Activated naive CD4-positive, alpha-beta T cell treated with anti-CD3 and anti-CD28 coated beads, Interleukin-2, amount 50 U/mL, for 72 hours (primary cell): ENCODE measurements at regions not wholly inside any gene's neighbourhood (a gene's known extent, or its start where the extent isn't known, plus 50 kb on each side); places are given as distances from the start of the nearest gene placed in this dataset.

ENCODE experiments used
- ATAC-seq, 2 donors: fragments of 150-1000 bp; cut with Tn5 transposase; 2 replicates each; pipeline ENCODE4 v1.10.0; 2021; ENCODE audit warnings: mild to moderate bottlenecking in 2 of 2, moderate library complexity in 2 of 2
- DNase-seq, 2 donors: peaks; one replicate each; pipeline ENCODE4 v3.0.0; 2021 to 2022; ENCODE audit warnings: low spot score in 2 of 2
- H3K27ac Mint-ChIP-seq, 2 donors: one replicate each; pipeline ENCODE4 v1.8.0; 2022; ENCODE audit warnings: mild to moderate bottlenecking in 2 of 2, mixed read lengths in 2 of 2
- H3K36me3 Mint-ChIP-seq, 2 donors: one replicate each; pipeline ENCODE4 v1.8.0; 2022; ENCODE audit warnings: mixed read lengths in 2 of 2
- H3K9me3 Mint-ChIP-seq, 2 donors: one replicate each; pipeline ENCODE4 v1.8.0; 2022; ENCODE audit warnings: mixed read lengths in 2 of 2

DNA sequence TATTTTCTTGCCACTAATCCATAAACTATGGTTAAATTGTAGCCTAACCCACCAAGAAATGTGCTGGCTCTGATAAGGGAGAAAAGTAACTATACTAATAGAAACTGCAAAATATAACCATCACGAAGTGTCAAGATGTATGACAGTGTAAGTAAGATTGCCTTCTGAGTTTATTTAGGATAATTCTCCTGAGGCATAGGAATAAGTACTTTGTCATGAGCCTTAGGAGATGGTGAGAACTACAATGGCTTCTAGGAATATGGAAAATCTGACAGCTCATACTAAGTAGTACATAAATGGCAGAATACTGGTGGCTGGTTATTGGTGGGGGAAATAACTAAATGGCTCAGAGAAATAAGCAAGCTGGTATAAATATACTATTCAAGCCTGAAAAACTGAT lies 543.9 kb downstream of the PRR16 start:
- no peak for ATAC-seq
- H3K36me3 Mint-ChIP-seq: no peaks in the 10 kb centered on the region
- H3K27ac Mint-ChIP-seq: no peak overlapping the region

DNA sequence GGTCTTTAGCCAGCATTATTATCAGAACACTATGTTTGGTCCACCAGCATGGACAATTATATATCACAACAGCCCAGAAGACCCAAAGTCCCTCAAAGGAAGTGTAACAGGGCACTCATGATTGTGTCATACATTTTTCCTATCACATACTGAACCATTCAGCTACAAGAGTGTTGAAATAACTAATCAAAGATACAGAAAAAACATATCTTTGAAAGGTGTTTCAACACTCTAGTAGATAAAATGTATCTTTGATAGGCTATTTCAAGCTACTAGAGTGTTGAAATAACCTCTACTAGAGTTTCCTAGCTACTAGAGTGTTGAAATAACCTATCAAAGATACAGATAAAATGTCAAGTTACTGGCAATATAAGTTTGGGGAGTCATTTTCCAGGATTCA lies 545.0 kb downstream of the PRR16 start:
- ATAC-seq: no peak
- Mint-ChIP-seq H3K27ac (no peak overlapping the region), H3K9me3 (peaks cover 4 to 6% of the 10 kb centered on the region in 2 donors), H3K36me3 (no peaks in the 10 kb centered on the region)
- no peak for DNase-seq

More for the DNA sequence above, 543.9 kb downstream of the PRR16 start:
- no peak for DNase-seq
- H3K9me3 Mint-ChIP-seq: peaks cover 4 to 9% of the 10 kb centered on the region in 2 donors

DNA sequence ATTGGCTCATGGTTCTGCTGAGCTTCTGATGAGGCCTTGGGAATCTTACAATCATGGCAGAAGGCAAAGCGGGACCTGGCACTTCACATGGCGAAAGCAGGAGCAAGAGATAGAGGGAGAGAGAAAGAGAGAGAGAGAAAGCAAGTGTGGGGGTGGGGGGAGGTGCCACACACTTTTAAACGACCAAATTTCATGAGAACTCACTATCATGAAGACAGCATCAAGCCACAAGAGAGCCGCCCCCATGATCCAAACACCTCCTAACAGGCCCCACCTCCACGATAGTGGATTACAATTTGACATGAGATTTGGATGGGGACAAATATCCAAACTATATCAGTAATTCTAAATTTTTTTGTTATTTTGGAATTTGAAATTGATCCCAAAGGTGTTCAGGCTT lies 553.9 kb downstream of the PRR16 start:
- peaks cover 0 to 4% of the 10 kb centered on the region in 2 donors for H3K36me3 Mint-ChIP-seq
- DNase-seq (no peak), ATAC-seq (no peak)
- peaks cover 4% of the 10 kb centered on the region in 2 donors for H3K9me3 Mint-ChIP-seq
- H3K27ac Mint-ChIP-seq: no peak overlapping the region

- Mint-ChIP-seq H3K36me3 (peaks cover 0 to 5% of the 10 kb centered on the region in 2 donors), H3K9me3 (peaks cover 4 to 5% of the 10 kb centered on the region in 2 donors), H3K27ac (no peak overlapping the region)
- DNase-seq: no peak
- ATAC-seq: no peak
Observed at GRCh38 chr5:121019106-121019505, 555.0 kb downstream of the PRR16 start.

GRCh38 chr5:121019734-121020133 lies 555.6 kb downstream of the PRR16 start:
- no peak overlapping the region for H3K27ac Mint-ChIP-seq
- ATAC-seq (no peak), DNase-seq (no peak)
- H3K36me3 Mint-ChIP-seq: peaks cover 0 to 5% of the 10 kb centered on the region in 2 donors
- H3K9me3 Mint-ChIP-seq: peaks cover 4 to 5% of the 10 kb centered on the region in 2 donors

GRCh38 chr5:121021681-121022080 lies 557.6 kb downstream of the PRR16 start:
- no peak overlapping the region for H3K27ac Mint-ChIP-seq
- H3K9me3 Mint-ChIP-seq: peaks cover 4 to 5% of the 10 kb centered on the region in 2 donors
- peaks cover 0 to 5% of the 10 kb centered on the region in 2 donors for H3K36me3 Mint-ChIP-seq
- DNase-seq (no peak), ATAC-seq (no peak)

DNA sequence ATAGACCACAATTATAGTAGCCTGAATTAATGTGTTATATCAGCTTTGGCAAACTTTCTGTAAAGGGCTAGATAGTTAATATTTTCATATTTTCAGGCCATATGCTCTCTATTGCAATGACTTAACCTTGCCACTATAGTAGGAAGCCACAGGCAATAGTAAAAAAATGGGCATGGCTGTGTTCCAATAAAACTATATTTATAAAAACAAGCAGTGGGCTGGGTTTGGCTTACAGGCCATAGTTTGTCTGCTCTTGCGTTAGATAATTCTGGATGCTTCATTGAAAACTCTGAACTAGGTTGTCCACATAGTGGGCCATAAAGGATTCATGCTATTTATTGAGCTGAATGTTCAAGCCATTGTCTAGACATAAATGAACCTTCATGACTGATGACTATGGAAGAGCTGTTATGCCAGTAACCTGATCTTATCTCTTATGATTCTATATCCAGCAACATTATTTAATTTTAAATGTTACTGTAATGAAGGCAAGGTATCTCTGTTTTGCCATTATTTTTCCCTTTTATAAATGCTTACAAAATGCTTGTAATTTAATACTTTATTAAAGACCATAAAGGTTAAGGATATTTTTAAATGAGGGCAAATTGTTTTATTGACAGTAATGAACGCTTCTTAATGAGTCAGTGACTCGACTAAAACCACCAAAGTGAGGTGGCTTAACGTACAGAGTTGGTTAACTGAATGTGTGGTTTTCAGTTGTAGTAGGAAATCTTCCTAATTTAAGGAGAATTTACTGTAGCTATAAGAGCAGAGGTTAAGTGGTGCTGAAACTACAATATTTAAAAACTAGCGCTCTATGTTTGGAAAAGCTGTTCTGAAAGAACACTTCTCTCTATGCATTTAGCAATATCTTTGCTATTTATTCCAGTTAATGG lies 560.6 kb downstream of the PRR16 start:
- DNase-seq: no peak
- Mint-ChIP-seq H3K9me3 (peaks cover 0 to 5% of the 10 kb centered on the region in 2 donors), H3K27ac (no peak overlapping the region), H3K36me3 (peaks cover 0 to 5% of the 10 kb centered on the region in 2 donors)
- ATAC-seq: no peak

- no peak for ATAC-seq
- DNase-seq: no peak
Observed at GRCh38 chr5:121025671-121026070, 561.6 kb downstream of the PRR16 start.

DNA sequence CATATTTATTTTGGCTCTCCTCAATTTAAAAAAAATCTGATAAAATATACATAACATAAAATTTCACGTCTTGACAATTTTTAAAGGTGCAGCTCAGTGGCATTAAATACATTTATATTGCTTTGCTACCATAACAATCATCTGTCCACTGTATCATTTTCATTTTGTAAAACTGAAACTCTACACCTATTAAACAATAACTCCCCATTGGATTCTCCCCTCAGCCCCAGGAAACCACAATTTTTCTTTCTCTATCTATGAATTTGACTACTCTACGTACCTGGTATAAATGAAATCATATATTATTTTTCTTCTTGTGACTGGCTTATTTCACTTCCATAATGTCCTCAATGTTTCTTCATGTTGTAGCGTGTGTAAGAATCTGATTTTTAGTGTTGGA lies 563.5 kb downstream of the PRR16 start:
- Mint-ChIP-seq H3K27ac (no peak overlapping the region), H3K9me3 (peaks cover 0 to 5% of the 10 kb centered on the region in 2 donors)
- no peak for ATAC-seq

More at GRCh38 chr5:121025671-121026070, 561.6 kb downstream of the PRR16 start:
- Mint-ChIP-seq H3K9me3 (peaks cover 0 to 5% of the 10 kb centered on the region in 2 donors), H3K27ac (no peak overlapping the region), H3K36me3 (peaks cover 0 to 5% of the 10 kb centered on the region in 2 donors)

DNA sequence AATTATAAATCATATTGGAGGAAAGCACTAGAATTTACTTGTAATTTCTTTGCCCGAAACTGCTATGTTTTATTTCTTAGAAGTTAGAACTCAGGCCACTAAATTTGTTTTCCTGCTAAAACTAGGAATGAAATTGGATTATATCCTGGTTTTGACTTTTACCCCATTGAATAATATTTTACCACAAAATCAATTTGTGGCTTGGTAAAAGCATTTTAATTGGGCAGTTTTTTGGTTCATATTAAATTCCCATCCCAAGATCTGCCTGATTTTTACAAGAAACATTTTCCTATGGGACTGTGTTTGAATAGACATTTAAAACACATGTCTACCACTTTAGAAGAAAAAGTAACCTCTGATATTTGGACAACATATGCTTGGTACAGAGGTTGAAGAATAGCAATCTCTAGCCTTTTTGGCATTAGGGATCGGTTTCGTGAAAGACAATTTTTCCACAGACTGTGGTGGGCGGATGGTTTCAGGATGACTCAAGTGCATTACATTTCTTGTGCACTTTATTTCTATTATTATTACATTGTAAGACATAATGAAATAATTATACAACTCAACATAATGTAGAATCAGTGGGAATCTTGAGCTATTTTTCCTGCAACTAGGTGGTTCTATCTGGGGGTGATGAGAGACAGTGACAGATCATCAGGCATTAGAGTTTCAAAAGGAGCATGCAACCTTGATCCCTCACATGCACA lies 565.6 kb downstream of the PRR16 start:
- Mint-ChIP-seq H3K36me3 (no peaks in the 10 kb centered on the region), H3K9me3 (peaks cover 0 to 4% of the 10 kb centered on the region in 2 donors), H3K27ac (no peak overlapping the region)
- DNase-seq (no peak), ATAC-seq (no peak)

More for the DNA sequence above, 563.5 kb downstream of the PRR16 start:
- no peak for DNase-seq
- peaks cover 0 to 5% of the 10 kb centered on the region in 2 donors for H3K36me3 Mint-ChIP-seq

- H3K27ac Mint-ChIP-seq: no peak overlapping the region
- DNase-seq (no peak), ATAC-seq (no peak)
- H3K9me3 Mint-ChIP-seq: peaks cover 0 to 4% of the 10 kb centered on the region in 2 donors
- no peaks in the 10 kb centered on the region for H3K36me3 Mint-ChIP-seq
Observed at GRCh38 chr5:121031491-121031890, 567.4 kb downstream of the PRR16 start.

- Mint-ChIP-seq H3K36me3 (no peaks in the 10 kb centered on the region), H3K27ac (no peak overlapping the region), H3K9me3 (peaks cover 3 to 8% of the 10 kb centered on the region in 2 donors)
- DNase-seq: no peak
- no peak for ATAC-seq
Observed at GRCh38 chr5:121033334-121033733, 569.2 kb downstream of the PRR16 start.

DNA sequence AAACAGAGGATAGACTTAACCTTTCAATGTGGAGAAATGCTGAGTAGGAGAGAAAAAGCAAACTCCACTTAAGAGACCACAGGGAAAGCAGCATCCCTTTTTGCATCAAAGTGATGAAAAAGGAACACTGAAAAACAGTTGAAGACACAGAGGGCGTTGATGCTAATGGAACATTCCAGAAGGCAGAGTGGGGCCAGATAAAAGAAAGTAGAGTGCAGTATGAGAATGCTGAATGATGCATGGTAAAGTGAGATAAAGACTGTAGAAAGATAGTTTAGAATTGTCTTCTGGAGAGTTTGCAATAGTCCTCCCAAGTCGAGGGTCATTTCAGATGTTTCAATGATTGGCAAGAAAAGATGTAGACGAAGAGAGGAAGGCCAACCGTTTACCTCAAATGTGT lies 574.3 kb downstream of the PRR16 start:
- Mint-ChIP-seq H3K9me3 (peaks cover 10 to 18% of the 10 kb centered on the region in 2 donors), H3K36me3 (no peaks in the 10 kb centered on the region), H3K27ac (no peak overlapping the region)
- DNase-seq (no peak), ATAC-seq (no peak)

- H3K36me3 Mint-ChIP-seq: no peaks in the 10 kb centered on the region
- no peak for DNase-seq
- H3K9me3 Mint-ChIP-seq: peaks cover 0 to 5% of the 10 kb centered on the region in 2 donors
- no peak overlapping the region for H3K27ac Mint-ChIP-seq
- no peak for ATAC-seq
Observed at GRCh38 chr5:121049971-121050370, 585.9 kb downstream of the PRR16 start.

GRCh38 chr5:121053055-121053985 lies 589.2 kb downstream of the PRR16 start:
- Mint-ChIP-seq H3K36me3 (no peaks in the 10 kb centered on the region), H3K27ac (peak overlapping the region in 1 of 2 donors; percentile 10), H3K9me3 (peaks cover 0 to 5% of the 10 kb centered on the region in 2 donors)
- ATAC-seq: no peak
- DNase-seq: no peak

DNA sequence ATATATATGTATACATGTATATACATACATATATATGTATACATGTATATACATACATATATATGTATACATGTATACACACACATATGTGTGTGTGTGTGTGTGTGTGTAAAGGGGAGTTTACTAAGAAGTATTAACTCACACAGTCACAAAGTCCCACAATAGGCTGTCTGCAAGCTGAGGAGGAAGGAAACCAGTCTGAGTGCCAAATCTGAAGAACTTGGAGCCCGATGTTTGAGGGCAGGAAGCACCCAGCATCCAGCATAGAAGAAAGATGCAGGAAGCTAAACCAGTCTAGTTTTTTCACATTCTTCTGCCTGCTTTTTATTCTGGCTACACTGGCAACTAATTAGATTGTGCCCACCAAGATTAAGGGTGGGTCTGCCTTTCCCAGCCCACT lies 591.5 kb downstream of the PRR16 start:
- no peak overlapping the region for H3K27ac Mint-ChIP-seq
- peaks cover 8 to 10% of the 10 kb centered on the region in 2 donors for H3K9me3 Mint-ChIP-seq
- ATAC-seq (no peak), DNase-seq (no peak)
- H3K36me3 Mint-ChIP-seq: no peaks in the 10 kb centered on the region
